Body of pancreas (tissue), 4 donors: ENCODE measurements at regions not wholly inside any gene's neighbourhood (a gene's known extent, or its start where the extent isn't known, plus 50 kb on each side); places are given as distances from the start of the nearest gene placed in this dataset.

ENCODE experiments used
- POLR2A ChIP-seq, 3 donors: fragments of 450-650 bp; IDR thresholded peaks; one replicate each; pipeline ENCODE4 v1.6.1; 2016; ENCODE audit warnings: antibody characterized with exemption in 3 of 3, mild to moderate bottlenecking in 2 of 3
- TF ChIP-seq, protein P1 (sequence below), 7 experiments: fragments of 450-650 bp in 4 of 7; fragments of 200-600 bp in 3 of 7; sonication (generic) in 3 of 7; IDR thresholded peaks; one replicate each; pipeline ENCODE4 v1.5.1; 2016 to 2019; ENCODE audit warnings: antibody characterized with exemption in 7 of 7

DNA sequence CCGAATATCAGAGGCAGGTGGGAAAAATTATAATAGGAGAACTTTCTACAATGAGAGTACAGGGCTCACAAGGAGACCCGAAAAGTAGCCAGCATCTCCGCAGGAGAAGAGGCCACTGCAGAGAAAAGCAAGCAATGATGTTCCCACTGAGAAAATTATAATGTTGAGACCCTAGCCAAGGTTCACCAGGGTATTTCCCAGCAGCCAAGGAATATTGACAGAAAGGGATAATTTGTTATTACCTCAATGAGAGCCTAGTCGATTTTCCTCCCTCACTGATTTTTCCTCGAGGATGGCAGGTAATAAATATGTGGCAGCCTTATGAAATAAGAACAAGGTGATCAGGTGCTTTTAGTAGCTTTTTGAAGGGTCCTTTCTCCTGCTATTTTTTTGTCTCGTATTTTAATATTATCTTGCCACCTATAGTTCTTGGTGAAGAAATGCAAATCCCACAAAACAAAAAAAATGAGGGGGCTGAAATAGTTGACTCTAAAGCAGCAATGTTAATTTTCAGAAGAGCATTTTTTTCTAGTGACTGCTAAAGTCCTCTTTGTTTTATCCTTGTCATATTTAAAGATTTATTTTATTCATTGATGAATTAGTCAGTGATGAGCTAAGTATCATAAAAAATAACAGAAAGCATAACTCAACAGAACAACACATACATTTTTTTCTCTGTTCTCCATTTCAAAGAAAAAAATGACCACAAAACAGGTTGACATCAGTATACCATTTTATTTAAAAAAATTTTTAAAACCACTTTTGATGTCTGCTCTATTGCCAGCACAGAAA, 215.4 kb downstream of the KCNE4 start:
- TF ChIP-seq, protein P1, sequence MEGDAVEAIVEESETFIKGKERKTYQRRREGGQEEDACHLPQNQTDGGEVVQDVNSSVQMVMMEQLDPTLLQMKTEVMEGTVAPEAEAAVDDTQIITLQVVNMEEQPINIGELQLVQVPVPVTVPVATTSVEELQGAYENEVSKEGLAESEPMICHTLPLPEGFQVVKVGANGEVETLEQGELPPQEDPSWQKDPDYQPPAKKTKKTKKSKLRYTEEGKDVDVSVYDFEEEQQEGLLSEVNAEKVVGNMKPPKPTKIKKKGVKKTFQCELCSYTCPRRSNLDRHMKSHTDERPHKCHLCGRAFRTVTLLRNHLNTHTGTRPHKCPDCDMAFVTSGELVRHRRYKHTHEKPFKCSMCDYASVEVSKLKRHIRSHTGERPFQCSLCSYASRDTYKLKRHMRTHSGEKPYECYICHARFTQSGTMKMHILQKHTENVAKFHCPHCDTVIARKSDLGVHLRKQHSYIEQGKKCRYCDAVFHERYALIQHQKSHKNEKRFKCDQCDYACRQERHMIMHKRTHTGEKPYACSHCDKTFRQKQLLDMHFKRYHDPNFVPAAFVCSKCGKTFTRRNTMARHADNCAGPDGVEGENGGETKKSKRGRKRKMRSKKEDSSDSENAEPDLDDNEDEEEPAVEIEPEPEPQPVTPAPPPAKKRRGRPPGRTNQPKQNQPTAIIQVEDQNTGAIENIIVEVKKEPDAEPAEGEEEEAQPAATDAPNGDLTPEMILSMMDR (IDR thresholded peaks at IDR 0.05) = no peak
- TF ChIP-seq POLR2A (IDR thresholded peaks at IDR 0.05) = no peak
